IMR-90 (cell line): ENCODE measurements at regions not wholly inside any gene's neighbourhood (a gene's known extent, or its start where the extent isn't known, plus 50 kb on each side); places are given as distances from the start of the nearest gene placed in this dataset.

Experiments used
- ATAC-seq: fragments of 200-7000 bp; cut with Tn5 transposase; 2 replicates; pipeline ENCODE4 v1.9.1; 2020; ENCODE audit warnings: low read depth, mild to moderate bottlenecking, moderate library complexity
- BruUV-seq: library from RNA; stranded (reverse); fragments of 400-500 nt; replicated peaks from 2 replicates; lab custom pipeline; 2021; lab: Mats Ljungman, UMichigan
- CTCF ChIA-PET: fragments of 300-600 bp; formaldehyde crosslinking; extraction: SDS; loops from one replicate; lab custom pipeline; 2021; ENCODE audit warnings: antibody characterized with exemption; lab: Yijun Ruan, JAX
- POLR2A ChIA-PET: fragments of 300-600 bp; sonication (Branson Sonifier 250); formaldehyde crosslinking; loops from one replicate; lab custom pipeline; 2022; ENCODE audit warnings: antibody characterized with exemption; ENCODE audit not compliant: unreplicated experiment; lab: Charles Lee
- DNase-seq: peaks from one replicate; pipeline ENCODE4 v3.0.0; 2013
- H2AFZ ChIP-seq: replicated peaks from 2 replicates; pipeline ENCODE3; 2013; ENCODE audit warnings: low read length, mild to moderate bottlenecking; ENCODE audit not compliant: poor library complexity
- H2AK5ac ChIP-seq: 2 replicates; pipeline ENCODE4 v1.6.1; 2013; ENCODE audit warnings: low read depth, low read length, inconsistent platforms
- H2AK9ac ChIP-seq: replicated peaks from 2 replicates; pipeline ENCODE3; 2013; ENCODE audit warnings: mild to moderate bottlenecking, low read depth, low read length, moderate library complexity; ENCODE audit not compliant: poor library complexity
- H2BK120ac ChIP-seq: 2 replicates; pipeline ENCODE4 v1.6.1; 2013; ENCODE audit warnings: low read depth, low read length, inconsistent platforms
- H2BK15ac ChIP-seq: 3 replicates; pipeline ENCODE4 v1.6.1; 2013; ENCODE audit warnings: low read depth, low read length, inconsistent platforms
- H2BK20ac ChIP-seq: 2 replicates; pipeline ENCODE4 v1.6.1; 2013; ENCODE audit warnings: low read depth, mild to moderate bottlenecking, inconsistent platforms, low read length, moderate library complexity
- H2BK5ac ChIP-seq: 2 replicates; pipeline ENCODE4 v1.6.1; 2013; ENCODE audit warnings: mild to moderate bottlenecking, low read depth, low read length, inconsistent platforms; ENCODE audit not compliant: poor library complexity, severe bottlenecking
- H3K14ac ChIP-seq: replicated peaks from 2 replicates; pipeline ENCODE4 v1.6.1; 2013; ENCODE audit warnings: low read depth, low read length, inconsistent platforms
- H3K18ac ChIP-seq: 2 replicates; pipeline ENCODE4 v1.6.1; 2013; ENCODE audit warnings: low read depth, low read length, control low read depth
- H3K23ac ChIP-seq: 2 replicates; pipeline ENCODE4 v1.6.1; 2013; ENCODE audit warnings: low read depth, low read length, inconsistent platforms
- H3K27ac ChIP-seq: 2 replicates; pipeline ENCODE4 v1.5.1; 2013; ENCODE audit warnings: mild to moderate bottlenecking, control low read depth, low read length; ENCODE audit not compliant: insufficient read depth
- H3K27me3 ChIP-seq: 2 replicates; pipeline ENCODE4 v1.6.1; 2013; ENCODE audit warnings: low read length; ENCODE audit not compliant: control insufficient read depth, insufficient read depth
- H3K36me3 ChIP-seq: 2 replicates; pipeline ENCODE4 v1.6.1; 2013; ENCODE audit warnings: low read length, mixed read lengths; ENCODE audit not compliant: control insufficient read depth, insufficient read depth
- H3K4ac ChIP-seq: 2 replicates; pipeline ENCODE4 v1.6.1; 2013; ENCODE audit warnings: low read depth, low read length, inconsistent platforms
- H3K4me1 ChIP-seq: 2 replicates; pipeline ENCODE4 v1.6.1; 2013; ENCODE audit warnings: low read length, mixed read lengths; ENCODE audit not compliant: control insufficient read depth, insufficient read depth
- H3K4me2 ChIP-seq: 2 replicates; pipeline ENCODE4 v1.6.1; 2013; ENCODE audit warnings: low read depth, mild to moderate bottlenecking, control low read depth, low read length, moderate library complexity
- H3K4me3 ChIP-seq: 2 replicates; pipeline ENCODE4 v1.5.1; 2013; ENCODE audit warnings: low read depth, mild to moderate bottlenecking, control low read depth, low read length, moderate library complexity; ENCODE audit not compliant: insufficient read depth
- H3K56ac ChIP-seq: 2 replicates; pipeline ENCODE4 v1.6.1; 2013; ENCODE audit warnings: low read length, inconsistent platforms; ENCODE audit not compliant: insufficient read depth; ENCODE audit errors: extremely low read depth
- H3K79me1 ChIP-seq, 2 experiments: 2 replicates each; pipeline ENCODE4 v1.6.1; 2013; ENCODE audit warnings: low read length in 2 of 2, inconsistent platforms in 1 of 2, low read depth in 1 of 2
- H3K9ac ChIP-seq: 2 replicates; pipeline ENCODE4 v1.6.1; 2013; ENCODE audit warnings: low read depth, low read length, control low read depth
- H3K9me1 ChIP-seq: 2 replicates; pipeline ENCODE4 v1.6.1; 2013; ENCODE audit warnings: low read length, inconsistent platforms; ENCODE audit not compliant: insufficient read depth
- H3K9me3 ChIP-seq: 2 replicates; pipeline ENCODE4 v1.6.1; 2013; ENCODE audit warnings: low read length; ENCODE audit not compliant: control insufficient read depth, insufficient read depth
- H4K20me1 ChIP-seq: 2 replicates; pipeline ENCODE4 v1.6.1; 2013; ENCODE audit warnings: low read length, inconsistent platforms; ENCODE audit not compliant: insufficient read depth
- H4K5ac ChIP-seq: 2 replicates; pipeline ENCODE4 v1.6.1; 2013; ENCODE audit warnings: mild to moderate bottlenecking, low read depth, low read length, control low read depth
- H4K8ac ChIP-seq, 2 experiments: 2 replicates each; pipeline ENCODE4 v1.6.1; 2013; ENCODE audit warnings: low read depth in 2 of 2, low read length in 2 of 2, control low read depth in 1 of 2, inconsistent platforms in 1 of 2
- H4K91ac ChIP-seq: 2 replicates; pipeline ENCODE4 v1.6.1; 2013; ENCODE audit warnings: low read depth, low read length, inconsistent platforms; ENCODE audit not compliant: insufficient read depth
- MAZ ChIP-seq: IDR thresholded peaks from 2 replicates; pipeline ENCODE4 v1.6.1; 2012; ENCODE audit warnings: low read depth, mild to moderate bottlenecking, low read length, improper control_type of control experiment, moderate library complexity, borderline replicate concordance
- MXI1 ChIP-seq: IDR thresholded peaks from 2 replicates; pipeline ENCODE4 v1.6.1; 2012; ENCODE audit warnings: low read depth, mild to moderate bottlenecking, low read length, moderate library complexity, borderline replicate concordance
- SMC3 ChIP-seq: fragments of 150-350 bp; IDR thresholded peaks from 2 replicates; pipeline ENCODE4 v1.6.1; 2016; ENCODE audit warnings: low read depth, mild to moderate bottlenecking, antibody characterized with exemption, low read length, moderate library complexity
- WGBS, 2 experiments: methylation state at CpG; one replicate each; pipeline versions ENCODE4 v1.1.5 to v1.1.7; 2013; ENCODE audit warnings: missing lambda C conversion rate in 2 of 2; ENCODE audit not compliant: insufficient read length in 1 of 2; ENCODE audit errors: extremely low coverage in 2 of 2; 5-methylcytosine and 5-hydroxymethylcytosine counted together
- dilution Hi-C: fragments of 300-500 bp; cut with HindIII; formaldehyde crosslinking; loops from one replicate; pipeline ENCODE4 v1.14.3; 2018; ENCODE audit warnings: low sequenced_read_pairs; ENCODE audit not compliant: unreplicated experiment
- in situ Hi-C: fragments of 300-500 bp; cut with MboI; formaldehyde crosslinking; loops from 3 replicates; pipeline ENCODE4 v1.14.3; 2019; ENCODE audit warnings: low sequenced_read_pairs, inconsistent platforms, mixed read lengths
- intact Hi-C: fragments of 100-400 bp; cut with micrococcal nuclease; formaldehyde crosslinking; loops from 2 replicates; pipeline ENCODE4 v1.10.0; 2022

DNA sequence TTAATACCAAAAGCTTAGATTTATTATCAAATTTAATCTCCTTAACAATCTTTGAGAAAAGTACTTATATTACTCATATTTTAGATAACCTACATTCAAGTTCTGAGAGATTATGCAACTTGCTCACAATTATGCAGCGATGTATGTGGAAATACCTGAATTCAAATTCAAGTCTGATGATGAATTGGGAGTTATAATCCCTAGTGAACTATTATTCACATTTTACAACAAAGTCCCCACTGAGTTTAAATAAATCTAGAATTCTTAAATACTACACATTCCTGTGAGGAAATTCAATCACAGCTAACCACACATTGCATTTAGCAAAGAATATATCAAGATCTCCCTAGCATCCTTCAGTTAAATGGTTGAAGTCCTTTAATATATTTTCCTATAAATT is 278.4 kb downstream of the NOL4 start:
- dilution Hi-C loops = no loop called here
- Histone ChIP-seq H2AK5ac (no peak overlapping the region), H4K91ac (no peak overlapping the region), H3K27me3 (no peaks in the 10 kb centered on the region), H2BK20ac (no peak overlapping the region), H2BK15ac (no peak overlapping the region), H2BK120ac (no peak overlapping the region), H3K9me1 (no peaks in the 10 kb centered on the region), H3K56ac (no peak overlapping the region), H3K27ac (no peak overlapping the region), H3K4me2 (no peak overlapping the region), H3K4ac (no peak overlapping the region), H4K20me1 (no peaks in the 10 kb centered on the region), H3K36me3 (no peaks in the 10 kb centered on the region), H3K9me3 (no peaks in the 10 kb centered on the region), H3K4me1 (no peaks in the 10 kb centered on the region), H3K18ac (no peak overlapping the region), H3K9ac (no peak overlapping the region), H4K5ac (no peak overlapping the region), H3K23ac (no peak overlapping the region), H3K14ac (no peak overlapping the region), H2BK5ac (no peak overlapping the region), H4K8ac (no peak overlapping the region), H2AFZ (no peak overlapping the region), H2AK9ac (no peak overlapping the region), H3K4me3 (no peak overlapping the region), H3K79me1 (no peaks in the 10 kb centered on the region)
- in situ Hi-C loops = no loop called here
- intact Hi-C loops = no loop called here
- CTCF ChIA-PET = no interaction called here
- no CpG with 5 or more reads among the region's 1 CpG for WGBS, 2 experiments
- ATAC-seq (no peak), DNase-seq (no peak)
- TF ChIP-seq MAZ (no peak), MXI1 (no peak), SMC3 (no peak)
- BruUV-seq = no TSS peak
- POLR2A ChIA-PET = no interaction called here
